IMR-90 (cell line): ENCODE measurements at regions not wholly inside any gene's neighbourhood (a gene's known extent, or its start where the extent isn't known, plus 50 kb on each side); places are given as distances from the start of the nearest gene placed in this dataset.

Experiments used
- ATAC-seq: fragments of 200-7000 bp; cut with Tn5 transposase; 2 replicates; pipeline ENCODE4 v1.9.1; 2020; ENCODE audit warnings: low read depth, mild to moderate bottlenecking, moderate library complexity
- BruUV-seq: library from RNA; stranded (reverse); fragments of 400-500 nt; replicated peaks from 2 replicates; lab custom pipeline; 2021; lab: Mats Ljungman, UMichigan
- CTCF ChIA-PET: fragments of 300-600 bp; formaldehyde crosslinking; extraction: SDS; loops from one replicate; lab custom pipeline; 2021; ENCODE audit warnings: antibody characterized with exemption; lab: Yijun Ruan, JAX
- POLR2A ChIA-PET: fragments of 300-600 bp; sonication (Branson Sonifier 250); formaldehyde crosslinking; loops from one replicate; lab custom pipeline; 2022; ENCODE audit warnings: antibody characterized with exemption; ENCODE audit not compliant: unreplicated experiment; lab: Charles Lee
- DNase-seq: peaks from one replicate; pipeline ENCODE4 v3.0.0; 2013
- H2AFZ ChIP-seq: replicated peaks from 2 replicates; pipeline ENCODE3; 2013; ENCODE audit warnings: low read length, mild to moderate bottlenecking; ENCODE audit not compliant: poor library complexity
- H2AK5ac ChIP-seq: 2 replicates; pipeline ENCODE4 v1.6.1; 2013; ENCODE audit warnings: low read depth, low read length, inconsistent platforms
- H2AK9ac ChIP-seq: replicated peaks from 2 replicates; pipeline ENCODE3; 2013; ENCODE audit warnings: mild to moderate bottlenecking, low read depth, low read length, moderate library complexity; ENCODE audit not compliant: poor library complexity
- H2BK120ac ChIP-seq: 2 replicates; pipeline ENCODE4 v1.6.1; 2013; ENCODE audit warnings: low read depth, low read length, inconsistent platforms
- H2BK15ac ChIP-seq: 3 replicates; pipeline ENCODE4 v1.6.1; 2013; ENCODE audit warnings: low read depth, low read length, inconsistent platforms
- H2BK20ac ChIP-seq: 2 replicates; pipeline ENCODE4 v1.6.1; 2013; ENCODE audit warnings: low read depth, mild to moderate bottlenecking, inconsistent platforms, low read length, moderate library complexity
- H2BK5ac ChIP-seq: 2 replicates; pipeline ENCODE4 v1.6.1; 2013; ENCODE audit warnings: mild to moderate bottlenecking, low read depth, low read length, inconsistent platforms; ENCODE audit not compliant: poor library complexity, severe bottlenecking
- H3K14ac ChIP-seq: replicated peaks from 2 replicates; pipeline ENCODE4 v1.6.1; 2013; ENCODE audit warnings: low read depth, low read length, inconsistent platforms
- H3K18ac ChIP-seq: 2 replicates; pipeline ENCODE4 v1.6.1; 2013; ENCODE audit warnings: low read depth, low read length, control low read depth
- H3K23ac ChIP-seq: 2 replicates; pipeline ENCODE4 v1.6.1; 2013; ENCODE audit warnings: low read depth, low read length, inconsistent platforms
- H3K27ac ChIP-seq: 2 replicates; pipeline ENCODE4 v1.5.1; 2013; ENCODE audit warnings: mild to moderate bottlenecking, control low read depth, low read length; ENCODE audit not compliant: insufficient read depth
- H3K27me3 ChIP-seq: 2 replicates; pipeline ENCODE4 v1.6.1; 2013; ENCODE audit warnings: low read length; ENCODE audit not compliant: control insufficient read depth, insufficient read depth
- H3K36me3 ChIP-seq: 2 replicates; pipeline ENCODE4 v1.6.1; 2013; ENCODE audit warnings: low read length, mixed read lengths; ENCODE audit not compliant: control insufficient read depth, insufficient read depth
- H3K4ac ChIP-seq: 2 replicates; pipeline ENCODE4 v1.6.1; 2013; ENCODE audit warnings: low read depth, low read length, inconsistent platforms
- H3K4me1 ChIP-seq: 2 replicates; pipeline ENCODE4 v1.6.1; 2013; ENCODE audit warnings: low read length, mixed read lengths; ENCODE audit not compliant: control insufficient read depth, insufficient read depth
- H3K4me2 ChIP-seq: 2 replicates; pipeline ENCODE4 v1.6.1; 2013; ENCODE audit warnings: low read depth, mild to moderate bottlenecking, control low read depth, low read length, moderate library complexity
- H3K4me3 ChIP-seq: 2 replicates; pipeline ENCODE4 v1.5.1; 2013; ENCODE audit warnings: low read depth, mild to moderate bottlenecking, control low read depth, low read length, moderate library complexity; ENCODE audit not compliant: insufficient read depth
- H3K56ac ChIP-seq: 2 replicates; pipeline ENCODE4 v1.6.1; 2013; ENCODE audit warnings: low read length, inconsistent platforms; ENCODE audit not compliant: insufficient read depth; ENCODE audit errors: extremely low read depth
- H3K79me1 ChIP-seq, 2 experiments: 2 replicates each; pipeline ENCODE4 v1.6.1; 2013; ENCODE audit warnings: low read length in 2 of 2, inconsistent platforms in 1 of 2, low read depth in 1 of 2
- H3K9ac ChIP-seq: 2 replicates; pipeline ENCODE4 v1.6.1; 2013; ENCODE audit warnings: low read depth, low read length, control low read depth
- H3K9me1 ChIP-seq: 2 replicates; pipeline ENCODE4 v1.6.1; 2013; ENCODE audit warnings: low read length, inconsistent platforms; ENCODE audit not compliant: insufficient read depth
- H3K9me3 ChIP-seq: 2 replicates; pipeline ENCODE4 v1.6.1; 2013; ENCODE audit warnings: low read length; ENCODE audit not compliant: control insufficient read depth, insufficient read depth
- H4K20me1 ChIP-seq: 2 replicates; pipeline ENCODE4 v1.6.1; 2013; ENCODE audit warnings: low read length, inconsistent platforms; ENCODE audit not compliant: insufficient read depth
- H4K5ac ChIP-seq: 2 replicates; pipeline ENCODE4 v1.6.1; 2013; ENCODE audit warnings: mild to moderate bottlenecking, low read depth, low read length, control low read depth
- H4K8ac ChIP-seq, 2 experiments: 2 replicates each; pipeline ENCODE4 v1.6.1; 2013; ENCODE audit warnings: low read depth in 2 of 2, low read length in 2 of 2, control low read depth in 1 of 2, inconsistent platforms in 1 of 2
- H4K91ac ChIP-seq: 2 replicates; pipeline ENCODE4 v1.6.1; 2013; ENCODE audit warnings: low read depth, low read length, inconsistent platforms; ENCODE audit not compliant: insufficient read depth
- BHLHE40 ChIP-seq: fragments of 150-350 bp; IDR thresholded peaks from 2 replicates; pipeline ENCODE4 v1.6.1; 2016; ENCODE audit warnings: mild to moderate bottlenecking, low read depth, low read length
- CEBPB ChIP-seq: IDR thresholded peaks from 2 replicates; pipeline ENCODE4 v1.6.1; 2012; ENCODE audit warnings: low read depth, low read length, improper control_type of control experiment
- CHD1 ChIP-seq: IDR thresholded peaks from 2 replicates; pipeline ENCODE4 v1.6.1; 2012; ENCODE audit warnings: low read depth, low read length, improper control_type of control experiment
- CTCF ChIP-seq: conservative IDR thresholded peaks from 2 replicates; pipeline ENCODE4 v1.5.1; 2012; ENCODE audit warnings: mild to moderate bottlenecking, low read depth, low read length, improper control_type of control experiment
- MAZ ChIP-seq: IDR thresholded peaks from 2 replicates; pipeline ENCODE4 v1.6.1; 2012; ENCODE audit warnings: low read depth, mild to moderate bottlenecking, low read length, improper control_type of control experiment, moderate library complexity, borderline replicate concordance
- MXI1 ChIP-seq: IDR thresholded peaks from 2 replicates; pipeline ENCODE4 v1.6.1; 2012; ENCODE audit warnings: low read depth, mild to moderate bottlenecking, low read length, moderate library complexity, borderline replicate concordance
- NFE2L2 ChIP-seq: fragments of 150-350 bp; IDR thresholded peaks from 2 replicates; pipeline ENCODE4 v1.6.1; 2016; ENCODE audit warnings: low read depth, mild to moderate bottlenecking, low read length
- POLR2A ChIP-seq: IDR thresholded peaks from 2 replicates; pipeline ENCODE4 v1.6.1; 2012; ENCODE audit warnings: mild to moderate bottlenecking, low read depth, low read length
- RCOR1 ChIP-seq: IDR thresholded peaks from 2 replicates; pipeline ENCODE4 v1.6.1; 2012; ENCODE audit warnings: mild to moderate bottlenecking, low read length, improper control_type of control experiment; ENCODE audit not compliant: insufficient replicate concordance
- RFX5 ChIP-seq: IDR thresholded peaks from 2 replicates; pipeline ENCODE4 v1.8.0; 2012; ENCODE audit warnings: low read depth, mild to moderate bottlenecking, low read length, moderate library complexity
- USF2 ChIP-seq: fragments of 150-350 bp; IDR thresholded peaks from 2 replicates; pipeline ENCODE4 v1.6.1; 2017; ENCODE audit warnings: mild to moderate bottlenecking, antibody characterized with exemption, low read length, low read depth
- WGBS, 2 experiments: methylation state at CpG; one replicate each; pipeline versions ENCODE4 v1.1.5 to v1.1.7; 2013; ENCODE audit warnings: missing lambda C conversion rate in 2 of 2; ENCODE audit not compliant: insufficient read length in 1 of 2; ENCODE audit errors: extremely low coverage in 2 of 2; 5-methylcytosine and 5-hydroxymethylcytosine counted together
- dilution Hi-C: fragments of 300-500 bp; cut with HindIII; formaldehyde crosslinking; loops from one replicate; pipeline ENCODE4 v1.14.3; 2018; ENCODE audit warnings: low sequenced_read_pairs; ENCODE audit not compliant: unreplicated experiment
- in situ Hi-C: fragments of 300-500 bp; cut with MboI; formaldehyde crosslinking; loops from 3 replicates; pipeline ENCODE4 v1.14.3; 2019; ENCODE audit warnings: low sequenced_read_pairs, inconsistent platforms, mixed read lengths
- intact Hi-C: fragments of 100-400 bp; cut with micrococcal nuclease; formaldehyde crosslinking; loops from 2 replicates; pipeline ENCODE4 v1.10.0; 2022
- TF ChIP-seq, protein P1 (sequence below): fragments of 150-350 bp; IDR thresholded peaks from 2 replicates; pipeline ENCODE4 v1.6.1; 2016; ENCODE audit warnings: low read depth, mild to moderate bottlenecking, low read length, moderate library complexity, borderline replicate concordance

DNA sequence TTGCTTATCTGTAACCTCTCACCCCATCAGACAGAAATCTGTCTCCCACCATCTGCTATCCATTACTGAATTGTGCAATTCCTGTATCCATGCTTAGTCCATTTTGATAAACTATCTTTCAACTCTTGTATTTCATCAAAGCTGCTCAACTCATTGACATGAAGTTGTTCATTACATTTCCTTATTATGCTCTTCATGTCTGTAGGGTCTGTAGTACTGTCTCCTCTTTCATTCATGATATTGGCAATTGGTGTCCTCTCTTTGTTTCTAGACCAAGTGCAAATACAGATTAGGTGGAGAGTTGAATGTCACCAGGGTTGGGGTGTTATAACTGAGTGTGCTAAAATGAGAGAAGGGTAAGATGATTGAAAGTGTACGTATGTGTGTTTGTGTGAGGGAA, 69.2 kb upstream of the ADRA2C start:
- ChIA-PET CTCF (no interaction called here), POLR2A (no interaction called here)
- H2BK15ac ChIP-seq = no peak overlapping the region
- H3K79me1 ChIP-seq = no peaks in the 10 kb centered on the region
- no peak overlapping the region for H3K56ac ChIP-seq
- no peaks in the 10 kb centered on the region for H3K9me3 ChIP-seq
- DNase-seq (no peak), ATAC-seq (no peak)
- H2AK9ac ChIP-seq = no peak overlapping the region
- no peak overlapping the region for H4K91ac ChIP-seq
- dilution Hi-C loops = no loop called here
- no peak overlapping the region for H3K4ac ChIP-seq
- no peak overlapping the region for H2BK5ac ChIP-seq
- H3K18ac ChIP-seq = no peak overlapping the region
- TF ChIP-seq MAZ (no peak), POLR2A (no peak), RCOR1 (no peak), BHLHE40 (no peak), CTCF (no peak), CEBPB (no peak), NFE2L2 (no peak), CHD1 (no peak), MXI1 (no peak), USF2 (no peak), RFX5 (no peak)
- TF ChIP-seq, protein P1, sequence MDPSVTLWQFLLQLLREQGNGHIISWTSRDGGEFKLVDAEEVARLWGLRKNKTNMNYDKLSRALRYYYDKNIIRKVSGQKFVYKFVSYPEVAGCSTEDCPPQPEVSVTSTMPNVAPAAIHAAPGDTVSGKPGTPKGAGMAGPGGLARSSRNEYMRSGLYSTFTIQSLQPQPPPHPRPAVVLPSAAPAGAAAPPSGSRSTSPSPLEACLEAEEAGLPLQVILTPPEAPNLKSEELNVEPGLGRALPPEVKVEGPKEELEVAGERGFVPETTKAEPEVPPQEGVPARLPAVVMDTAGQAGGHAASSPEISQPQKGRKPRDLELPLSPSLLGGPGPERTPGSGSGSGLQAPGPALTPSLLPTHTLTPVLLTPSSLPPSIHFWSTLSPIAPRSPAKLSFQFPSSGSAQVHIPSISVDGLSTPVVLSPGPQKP = no peak
- no peak overlapping the region for H2AK5ac ChIP-seq
- H3K23ac ChIP-seq = no peak overlapping the region
- H3K14ac ChIP-seq = no peak overlapping the region
- intact Hi-C loops = no loop called here
- 80 to 100% methylated on average over 1 of the region's 1 CpG for WGBS, 2 experiments
- H3K27me3 ChIP-seq = peaks cover 19% of the 10 kb centered on the region; the same call in 1 of the 2 replicates
- H4K20me1 ChIP-seq = no peaks in the 10 kb centered on the region
- no peak overlapping the region for H3K4me2 ChIP-seq
- H2BK20ac ChIP-seq = no peak overlapping the region
- in situ Hi-C loops = no loop called here
- no peak overlapping the region for H3K27ac ChIP-seq
- H3K4me1 ChIP-seq = no peaks in the 10 kb centered on the region
- no peak overlapping the region for H4K5ac ChIP-seq
- no peak overlapping the region for H2AFZ ChIP-seq
- no peak overlapping the region for H2BK120ac ChIP-seq
- no peaks in the 10 kb centered on the region for H3K36me3 ChIP-seq
- no peak overlapping the region for H3K4me3 ChIP-seq
- no peak overlapping the region for H4K8ac ChIP-seq
- no peak overlapping the region for H3K9ac ChIP-seq
- BruUV-seq = no TSS peak
- no peaks in the 10 kb centered on the region for H3K9me1 ChIP-seq
